H9 (cell line): ENCODE measurements at regions not wholly inside any gene's neighbourhood (a gene's known extent, or its start where the extent isn't known, plus 50 kb on each side); places are given as distances from the start of the nearest gene placed in this dataset.

ENCODE experiments used
- DNase-seq: peaks from one replicate; pipeline ENCODE4 v3.0.0-alpha.2; 2017
- H2AFZ ChIP-seq: one replicate; pipeline ENCODE4 v1.6.1; 2013; ENCODE audit warnings: mild to moderate bottlenecking, low read length, control low read depth, moderate library complexity
- H2AK5ac ChIP-seq: 2 replicates; pipeline ENCODE4 v1.6.1; 2013; ENCODE audit warnings: low read length, control low read depth, mixed read lengths; ENCODE audit not compliant: insufficient read length
- H2BK120ac ChIP-seq: one replicate; pipeline ENCODE4 v1.6.1; 2013; ENCODE audit warnings: low read depth, mild to moderate bottlenecking, low read length, control low read depth, inconsistent platforms; ENCODE audit not compliant: poor library complexity, severe bottlenecking
- H2BK12ac ChIP-seq: 2 replicates; pipeline ENCODE4 v1.6.1; 2013; ENCODE audit warnings: low read length, control low read depth, mixed read lengths, low read depth; ENCODE audit not compliant: insufficient read length
- H2BK15ac ChIP-seq: 2 replicates; pipeline ENCODE4 v1.6.1; 2013; ENCODE audit warnings: low read depth, low read length, control low read depth
- H2BK20ac ChIP-seq: one replicate; pipeline ENCODE4 v1.6.1; 2013; ENCODE audit warnings: low read depth, mild to moderate bottlenecking, low read length, control low read depth, inconsistent platforms; ENCODE audit not compliant: poor library complexity, severe bottlenecking
- H2BK5ac ChIP-seq: 2 replicates; pipeline ENCODE4 v1.6.1; 2013; ENCODE audit warnings: low read length, control low read depth, mixed read lengths; ENCODE audit not compliant: insufficient read length
- H3K14ac ChIP-seq: 2 replicates; pipeline ENCODE4 v1.6.1; 2013; ENCODE audit warnings: low read length, control low read depth; ENCODE audit not compliant: insufficient read depth
- H3K18ac ChIP-seq: 2 replicates; pipeline ENCODE4 v1.6.1; 2013; ENCODE audit warnings: low read depth, mild to moderate bottlenecking, mixed read lengths, low read length, control low read depth; ENCODE audit not compliant: insufficient read length
- H3K23ac ChIP-seq: 2 replicates; pipeline ENCODE4 v1.6.1; 2013; ENCODE audit warnings: low read length, control low read depth, mixed read lengths, low read depth; ENCODE audit not compliant: insufficient read length
- H3K23me2 ChIP-seq: 2 replicates; pipeline ENCODE4 v1.6.1; 2013; ENCODE audit warnings: low read depth, mild to moderate bottlenecking, mixed read lengths, low read length, control low read depth; ENCODE audit not compliant: insufficient read length, poor library complexity, severe bottlenecking
- H3K27ac ChIP-seq: 2 replicates; pipeline ENCODE4 v1.5.1; 2013; ENCODE audit warnings: low read length, control low read depth, mixed read lengths, low read depth; ENCODE audit not compliant: insufficient read length
- H3K27me3 ChIP-seq: 2 replicates; pipeline ENCODE4 v1.6.1; 2013; ENCODE audit warnings: low read length, control low read depth, inconsistent platforms; ENCODE audit not compliant: insufficient read depth
- H3K4ac ChIP-seq: 2 replicates; pipeline ENCODE4 v1.6.1; 2013; ENCODE audit warnings: low read depth, mild to moderate bottlenecking, control low read depth, inconsistent platforms, low read length, moderate library complexity
- H3K4me1 ChIP-seq: 2 replicates; pipeline ENCODE4 v1.6.1; 2013; ENCODE audit warnings: low read length, control low read depth, inconsistent platforms; ENCODE audit not compliant: insufficient read depth
- H3K4me2 ChIP-seq: 2 replicates; pipeline ENCODE4 v1.6.1; 2013; ENCODE audit warnings: low read length, control low read depth, mixed read lengths; ENCODE audit not compliant: insufficient read length, insufficient read depth
- H3K56ac ChIP-seq: 2 replicates; pipeline ENCODE4 v1.6.1; 2013; ENCODE audit warnings: low read depth, mild to moderate bottlenecking, mixed read lengths, low read length, control low read depth; ENCODE audit not compliant: insufficient read length
- H3K79me1 ChIP-seq: 2 replicates; pipeline ENCODE4 v1.6.1; 2013; ENCODE audit warnings: low read depth, mild to moderate bottlenecking, moderate library complexity, low read length, control low read depth, inconsistent platforms; ENCODE audit not compliant: insufficient read depth, poor library complexity, severe bottlenecking
- H3K79me2 ChIP-seq: 2 replicates; pipeline ENCODE4 v1.6.1; 2013; ENCODE audit warnings: low read length, control low read depth, inconsistent platforms; ENCODE audit not compliant: insufficient read depth
- H3K9ac ChIP-seq: 2 replicates; pipeline ENCODE4 v1.6.1; 2013; ENCODE audit warnings: low read length, control low read depth, mixed read lengths; ENCODE audit not compliant: insufficient read length; ENCODE audit errors: extremely low read depth
- H3K9me3 ChIP-seq: one replicate; pipeline ENCODE4 v1.6.1; 2013; ENCODE audit warnings: low read depth, low read length, inconsistent platforms; ENCODE audit not compliant: control insufficient read depth
- H3T11ph ChIP-seq: one replicate; pipeline ENCODE4 v1.6.1; 2013; ENCODE audit warnings: mild to moderate bottlenecking, low read length, control low read depth, inconsistent platforms
- H4K20me1 ChIP-seq: one replicate; pipeline ENCODE4 v1.6.1; 2013; ENCODE audit not compliant: control insufficient read depth, insufficient read length, insufficient read depth
- H4K5ac ChIP-seq: 2 replicates; pipeline ENCODE4 v1.6.1; 2013; ENCODE audit warnings: low read depth, mild to moderate bottlenecking, mixed read lengths, low read length, control low read depth; ENCODE audit not compliant: insufficient read length
- H4K8ac ChIP-seq: replicated peaks from 2 replicates; pipeline ENCODE4 v1.6.1; 2013; ENCODE audit warnings: low read length, control low read depth, mixed read lengths, low read depth; ENCODE audit not compliant: insufficient read length
- H4K91ac ChIP-seq: 2 replicates; pipeline ENCODE4 v1.6.1; 2013; ENCODE audit warnings: low read depth, mild to moderate bottlenecking, moderate library complexity, mixed read lengths, low read length, control low read depth; ENCODE audit not compliant: insufficient read length
- H3K27ac Mint-ChIP-seq, 3 experiments: 2 replicates in 2 of 3; 3 replicates in 1 of 3; pipeline ENCODE4 v1.8.0; 2020 to 2021; ENCODE audit warnings: mixed read lengths in 3 of 3, mild to moderate bottlenecking in 1 of 3, moderate library complexity in 1 of 3
- H3K27me3 Mint-ChIP-seq: 2 replicates; pipeline ENCODE4 v1.8.0; 2021; ENCODE audit warnings: low read depth, mild to moderate bottlenecking, moderate library complexity, mixed read lengths
- H3K36me3 Mint-ChIP-seq, 3 experiments: 2 replicates in 2 of 3; 3 replicates in 1 of 3; pipeline ENCODE4 v1.8.0; 2020 to 2021; ENCODE audit warnings: low read depth in 3 of 3, mixed read lengths in 3 of 3; ENCODE audit not compliant: insufficient read depth in 1 of 3
- H3K4me1 Mint-ChIP-seq, 2 experiments: 2 replicates each; pipeline ENCODE4 v1.8.0; 2020; ENCODE audit warnings: mixed read lengths in 2 of 2
- H3K4me3 Mint-ChIP-seq, 2 experiments: 2 replicates in 1 of 2; 3 replicates in 1 of 2; pipeline ENCODE4 v1.8.0; 2020 to 2021; ENCODE audit warnings: mild to moderate bottlenecking in 2 of 2, mixed read lengths in 2 of 2, moderate library complexity in 1 of 2
- H3K9me3 Mint-ChIP-seq, 2 experiments: 2 replicates in 1 of 2; 3 replicates in 1 of 2; pipeline ENCODE4 v1.8.0; 2020; ENCODE audit warnings: mild to moderate bottlenecking in 2 of 2, mixed read lengths in 2 of 2, moderate library complexity in 1 of 2
- TF ChIP-seq, protein P1 (sequence below): fragments of 200-600 bp; sonication (generic); conservative IDR thresholded peaks from 3 replicates; pipeline ENCODE4 v1.8.0; 2021; ENCODE audit warnings: antibody characterized with exemption, mild to moderate bottlenecking

DNA sequence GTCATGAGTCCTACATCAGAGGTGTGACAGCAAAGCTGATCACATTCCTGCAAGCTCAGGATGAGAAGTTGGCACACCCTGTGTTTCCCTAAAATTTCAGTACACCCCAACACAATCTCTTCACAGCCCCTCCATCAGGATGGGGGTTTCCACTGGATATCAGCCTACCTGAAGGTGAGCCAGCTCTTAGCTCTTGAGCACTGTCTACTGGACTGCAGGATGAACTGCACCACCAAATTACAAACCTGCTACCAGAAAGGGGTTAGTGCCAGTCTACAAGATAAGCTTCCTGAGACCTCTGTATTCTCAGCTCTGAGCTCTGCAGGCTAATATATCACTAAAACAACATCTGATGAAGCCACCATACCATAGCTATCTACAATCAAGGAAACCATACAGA lies 1616.2 kb upstream of the SPRY2 start:
- Histone ChIP-seq H2BK15ac (no peak overlapping the region), H4K8ac (no peak overlapping the region), H4K5ac (no peak overlapping the region), H2BK120ac (no peak overlapping the region), H3K4me2 (no peak overlapping the region), H4K91ac (no peak overlapping the region), H3K4ac (no peak overlapping the region), H3K56ac (no peak overlapping the region), H3K79me2 (no peaks in the 10 kb centered on the region), H3K79me1 (no peaks in the 10 kb centered on the region), H2BK12ac (no peak overlapping the region), H4K20me1 (no peaks in the 10 kb centered on the region), H2AK5ac (no peak overlapping the region), H3T11ph (no peak overlapping the region), H3K18ac (no peak overlapping the region), H2BK5ac (no peak overlapping the region), H3K23me2 (no peaks in the 10 kb centered on the region), H3K4me1 (no peaks in the 10 kb centered on the region), H3K9ac (no peak overlapping the region), H2AFZ (no peak overlapping the region), H2BK20ac (no peak overlapping the region), H3K27me3 (no peaks in the 10 kb centered on the region), H3K23ac (no peak overlapping the region), H3K9me3 (no peaks in the 10 kb centered on the region), H3K27ac (no peak overlapping the region), H3K14ac (no peak overlapping the region)
- TF ChIP-seq, protein P1, sequence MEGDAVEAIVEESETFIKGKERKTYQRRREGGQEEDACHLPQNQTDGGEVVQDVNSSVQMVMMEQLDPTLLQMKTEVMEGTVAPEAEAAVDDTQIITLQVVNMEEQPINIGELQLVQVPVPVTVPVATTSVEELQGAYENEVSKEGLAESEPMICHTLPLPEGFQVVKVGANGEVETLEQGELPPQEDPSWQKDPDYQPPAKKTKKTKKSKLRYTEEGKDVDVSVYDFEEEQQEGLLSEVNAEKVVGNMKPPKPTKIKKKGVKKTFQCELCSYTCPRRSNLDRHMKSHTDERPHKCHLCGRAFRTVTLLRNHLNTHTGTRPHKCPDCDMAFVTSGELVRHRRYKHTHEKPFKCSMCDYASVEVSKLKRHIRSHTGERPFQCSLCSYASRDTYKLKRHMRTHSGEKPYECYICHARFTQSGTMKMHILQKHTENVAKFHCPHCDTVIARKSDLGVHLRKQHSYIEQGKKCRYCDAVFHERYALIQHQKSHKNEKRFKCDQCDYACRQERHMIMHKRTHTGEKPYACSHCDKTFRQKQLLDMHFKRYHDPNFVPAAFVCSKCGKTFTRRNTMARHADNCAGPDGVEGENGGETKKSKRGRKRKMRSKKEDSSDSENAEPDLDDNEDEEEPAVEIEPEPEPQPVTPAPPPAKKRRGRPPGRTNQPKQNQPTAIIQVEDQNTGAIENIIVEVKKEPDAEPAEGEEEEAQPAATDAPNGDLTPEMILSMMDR: peak; percentile 72
- Mint-ChIP-seq H3K27me3 (no peaks in the 10 kb centered on the region), H3K4me1 (peaks cover 0 to 2% of the 10 kb centered on the region in 2 experiments; a peak in 2 of 4 replicates), H3K27ac (no peak overlapping the region), H3K9me3 (no peaks in the 10 kb centered on the region; a peak in 1 of 5 replicates), H3K4me3 (no peak overlapping the region), H3K36me3 (no peaks in the 10 kb centered on the region)
- DNase-seq: peak; percentile 45
